HCEC 1CT (cell line): ENCODE measurements at regions not wholly inside any gene's neighbourhood (a gene's known extent, or its start where the extent isn't known, plus 50 kb on each side); places are given as distances from the start of the nearest gene placed in this dataset.
"Not testable (repeated sequence)": the region's sequence is repeated elsewhere in the genome, so short reads cannot be mapped to it uniquely, and the experiment has no call there.

Experiments
- DNase-seq: peaks from one replicate; pipeline ENCODE4 v3.0.0-alpha.2; 2017

- DNase-seq, result not testable (repeated sequence)
Observed at GRCh38 chr6:79806661-79807060, 140.7 kb downstream of the ELOVL4 start.

- no peak for DNase-seq
Observed at GRCh38 chr6:79804732-79805131, 142.6 kb downstream of the ELOVL4 start.

- DNase-seq, result no peak
Observed at GRCh38 chr6:79803917-79804316, 143.4 kb downstream of the ELOVL4 start.

- no peak for DNase-seq
Observed at GRCh38 chr6:79802657-79803300, 144.6 kb downstream of the ELOVL4 start.

GRCh38 chr6:79801362-79801761 lies 146.0 kb downstream of the ELOVL4 start:
- DNase-seq, result no peak

GRCh38 chr6:79798841-79799240 lies 148.5 kb downstream of the ELOVL4 start:
- no peak for DNase-seq

GRCh38 chr6:79797912-79798311 lies 149.4 kb downstream of the ELOVL4 start:
- DNase-seq, result no peak

GRCh38 chr6:79797163-79797764 lies 150.1 kb downstream of the ELOVL4 start:
- DNase-seq, result no peak

GRCh38 chr6:79796197-79796596 lies 151.2 kb downstream of the ELOVL4 start:
- no peak for DNase-seq

- DNase-seq, result no peak
Observed at GRCh38 chr6:79789896-79790295, 157.5 kb downstream of the ELOVL4 start.

- no peak for DNase-seq
Observed at GRCh38 chr6:79788756-79789155, 157.6 kb downstream of the SH3BGRL2 start.

- no peak for DNase-seq
Observed at GRCh38 chr6:79787626-79788025, 156.5 kb downstream of the SH3BGRL2 start.

GRCh38 chr6:79784395-79784753 lies 153.2 kb downstream of the SH3BGRL2 start:
- no peak for DNase-seq

- no peak for DNase-seq
Observed at GRCh38 chr6:79783670-79784394, 152.7 kb downstream of the SH3BGRL2 start.

- DNase-seq, result no peak
Observed at GRCh38 chr6:79782792-79783580, 151.9 kb downstream of the SH3BGRL2 start.

- DNase-seq, result no peak
Observed at GRCh38 chr6:79781916-79782315, 150.8 kb downstream of the SH3BGRL2 start.

GRCh38 chr6:79780881-79781280 lies 149.8 kb downstream of the SH3BGRL2 start:
- DNase-seq, result no peak

GRCh38 chr6:79778816-79779215 lies 147.7 kb downstream of the SH3BGRL2 start:
- DNase-seq, result no peak

- DNase-seq, result peak; percentile 39
Observed at GRCh38 chr6:79777713-79778579, 146.8 kb downstream of the SH3BGRL2 start.

GRCh38 chr6:79776076-79776475 lies 144.9 kb downstream of the SH3BGRL2 start:
- DNase-seq, result no peak

GRCh38 chr6:79775222-79775621 lies 144.1 kb downstream of the SH3BGRL2 start:
- no peak for DNase-seq

- no peak for DNase-seq
Observed at GRCh38 chr6:79764747-79765146, 133.6 kb downstream of the SH3BGRL2 start.
